Neural progenitor cell (in vitro differentiated cells): ENCODE measurements at regions not wholly inside any gene's neighbourhood (a gene's known extent, or its start where the extent isn't known, plus 50 kb on each side); places are given as distances from the start of the nearest gene placed in this dataset.

Source experiments
- CTCF ChIP-seq: fragments of 200-600 bp; sonication (generic); IDR thresholded peaks from 2 replicates; pipeline ENCODE4 v1.5.1; 2017; ENCODE audit warnings: antibody characterized with exemption, mild to moderate bottlenecking
- EZH2 ChIP-seq: fragments of 200-600 bp; sonication (generic); IDR thresholded peaks from 2 replicates; pipeline ENCODE4 v1.6.1; 2017; ENCODE audit warnings: antibody characterized with exemption, mild to moderate bottlenecking, moderate library complexity
- EZH2phosphoT487 ChIP-seq: fragments of 200-600 bp; sonication (generic); IDR thresholded peaks from 2 replicates; pipeline ENCODE4 v1.6.1; 2017; ENCODE audit warnings: antibody characterized with exemption

GRCh38 chr4:148664636-148665035 is 222.4 kb upstream of the NR3C2 start:
- TF ChIP-seq CTCF: no peak
- TF ChIP-seq EZH2: no peak
- no peak for TF ChIP-seq EZH2phosphoT487
